Medulla oblongata (tissue), 1 donor: ENCODE measurements at regions not wholly inside any gene's neighbourhood (a gene's known extent, or its start where the extent isn't known, plus 50 kb on each side); places are given as distances from the start of the nearest gene placed in this dataset.

Experiments used
- DNase-seq: peaks from one replicate; pipeline ENCODE4 v3.0.0-alpha.2; 2015; ENCODE audit errors: extremely low spot score

- no peak for DNase-seq
Observed at GRCh38 chr2:203789618-203790017, 78.0 kb upstream of the CTLA4 start.

DNA sequence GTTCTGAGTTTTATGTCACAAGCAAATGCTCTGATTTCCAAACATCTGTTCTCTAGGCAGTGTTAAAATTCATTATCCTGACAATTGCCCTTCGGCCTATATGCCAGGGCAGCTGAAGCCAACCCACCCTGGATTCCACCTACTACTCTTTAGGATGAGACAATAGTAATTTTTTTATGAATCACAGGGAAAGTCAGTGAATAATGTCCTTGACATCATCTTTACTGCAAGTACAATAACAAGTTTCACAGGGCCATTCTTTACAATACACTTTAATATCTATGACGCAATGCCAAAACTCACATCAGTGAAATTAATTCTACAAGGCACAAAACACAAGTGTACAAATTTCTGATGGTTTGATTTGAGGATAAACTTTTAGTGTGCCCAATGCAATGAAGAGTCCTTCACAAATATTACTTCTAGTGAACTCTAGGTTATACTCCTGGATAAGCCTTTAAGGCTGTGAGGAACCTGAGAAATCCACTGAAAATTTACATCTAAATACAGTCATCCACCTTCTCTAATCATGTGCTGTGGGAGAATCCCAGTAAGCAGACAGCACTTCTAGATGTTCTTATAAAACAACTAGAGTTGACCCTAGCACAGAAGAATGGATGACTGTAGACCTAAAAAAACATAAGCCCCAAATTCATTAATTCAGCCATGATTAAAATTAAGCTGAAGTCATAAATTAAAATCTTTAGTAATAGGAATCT, 77.3 kb upstream of the CTLA4 start:
- DNase-seq = no peak

- no peak for DNase-seq
Observed at GRCh38 chr2:203796248-203797010, 71.1 kb upstream of the CTLA4 start.

DNA sequence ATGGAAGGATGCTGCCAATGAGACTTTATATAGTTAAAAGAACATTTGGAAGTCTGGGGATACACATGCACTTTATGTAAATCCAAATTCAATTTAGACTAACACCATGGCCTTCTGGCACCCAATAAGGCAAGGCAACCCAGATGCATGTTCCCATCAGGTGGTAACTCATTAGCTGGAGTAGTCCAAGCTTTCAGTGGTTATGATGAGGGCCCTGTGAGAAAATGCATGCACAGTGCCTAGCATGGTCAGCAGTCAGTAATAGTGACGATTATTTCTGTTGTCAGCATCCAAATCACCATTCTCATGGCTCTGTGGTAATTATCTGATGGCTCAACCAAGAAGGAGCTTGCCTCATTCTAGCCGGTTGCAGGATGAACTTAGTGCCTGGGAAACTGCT, 70.3 kb upstream of the CTLA4 start:
- no peak for DNase-seq

DNA sequence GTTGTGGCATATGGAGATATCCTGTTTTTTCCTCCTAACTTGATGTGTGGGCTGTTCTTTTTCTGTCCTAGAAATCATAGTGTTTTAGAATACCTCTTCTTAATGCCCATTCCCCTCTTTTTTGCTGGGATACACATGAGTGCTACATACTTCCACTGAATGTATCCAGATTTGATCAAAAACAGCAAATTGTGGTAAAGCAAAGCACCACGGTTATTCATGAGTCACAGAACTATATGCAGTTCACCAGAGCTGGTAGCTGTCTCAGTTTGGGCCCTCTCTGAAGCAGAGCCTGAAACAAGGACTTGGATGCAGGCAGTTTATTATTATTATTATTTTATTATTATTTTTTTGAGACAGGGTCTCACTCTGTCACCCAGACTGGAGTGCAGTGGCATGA, 69.9 kb upstream of the CTLA4 start:
- DNase-seq = no peak

- DNase-seq = no peak
Observed at GRCh38 chr2:203798296-203799087, 69.1 kb upstream of the CTLA4 start.

- no peak for DNase-seq
Observed at GRCh38 chr2:203799908-203800307, 67.7 kb upstream of the CTLA4 start.

- no peak for DNase-seq
Observed at GRCh38 chr2:203800783-203801182, 66.8 kb upstream of the CTLA4 start.

DNA sequence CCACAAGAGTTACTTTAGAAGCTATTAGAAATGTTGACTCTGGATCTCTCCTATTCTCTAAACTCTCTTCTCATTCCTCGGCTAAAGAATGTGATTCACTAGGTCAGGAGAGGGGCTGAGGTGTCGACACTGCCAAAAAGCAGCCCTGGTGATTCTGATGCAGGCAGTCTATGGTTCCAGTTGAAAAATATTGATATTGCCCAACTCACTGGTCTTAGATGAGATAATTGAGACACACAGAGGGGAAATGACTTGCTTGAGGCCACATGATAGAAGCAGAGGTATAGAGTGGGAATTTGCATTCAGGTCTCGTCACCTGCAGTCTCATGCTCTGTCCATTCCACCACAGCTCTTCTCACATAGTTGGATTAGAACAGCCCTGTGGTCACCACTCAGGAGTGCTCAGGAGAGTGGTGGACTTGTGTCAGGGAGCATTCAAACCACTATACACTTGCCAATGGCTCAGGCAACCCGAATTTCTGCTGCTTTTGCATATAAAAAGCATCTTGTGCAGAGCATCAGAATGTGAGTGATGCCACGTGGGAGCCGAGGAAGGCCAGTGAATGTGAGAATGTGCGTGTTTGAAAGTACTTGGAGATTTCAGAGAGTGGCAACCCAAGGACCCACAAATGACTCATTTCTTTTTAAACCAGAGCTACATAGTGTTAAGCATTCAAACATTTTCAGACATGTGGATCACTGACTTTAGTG, 65.1 kb upstream of the CTLA4 start:
- DNase-seq = no peak

DNA sequence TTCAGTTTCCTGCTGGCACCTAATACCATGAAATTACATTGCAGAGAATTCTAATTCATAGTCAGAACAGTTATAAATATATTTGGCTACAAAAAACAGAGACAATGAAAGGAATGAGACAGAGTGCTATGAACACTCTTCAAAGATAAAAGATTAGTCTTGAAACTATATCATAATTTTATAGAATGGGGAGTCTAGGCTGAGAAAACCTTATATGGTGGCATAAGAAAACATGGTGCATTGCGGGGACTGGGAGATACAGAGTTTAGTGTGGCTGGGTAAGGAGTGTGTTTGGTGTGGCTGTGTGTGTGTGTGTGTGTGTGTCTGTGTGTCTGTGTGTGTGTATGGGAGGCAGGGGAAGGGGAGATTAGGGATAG, 64.5 kb upstream of the CTLA4 start:
- no peak for DNase-seq

DNA sequence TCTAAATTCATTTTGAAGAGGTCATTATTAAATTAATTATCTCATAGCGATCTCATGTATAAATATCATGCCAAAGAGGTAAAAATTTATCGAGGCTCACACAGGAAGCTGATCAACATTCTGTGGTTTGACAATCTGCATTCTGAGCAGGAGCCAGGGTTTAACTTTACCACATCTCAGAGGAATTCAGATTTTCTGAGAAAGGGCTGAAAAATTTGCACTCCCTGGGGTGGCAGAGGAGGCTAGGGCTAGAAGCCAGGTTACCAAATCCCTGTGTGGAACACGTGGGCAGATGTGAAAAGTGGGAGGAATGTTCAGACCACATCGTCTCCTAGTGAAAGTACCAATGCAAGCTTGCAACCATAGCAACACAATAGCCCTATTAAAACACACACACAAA, 63.5 kb upstream of the CTLA4 start:
- no peak for DNase-seq

- DNase-seq = no peak
Observed at GRCh38 chr2:203804764-203805485, 62.6 kb upstream of the CTLA4 start.

- DNase-seq = no peak
Observed at GRCh38 chr2:203805486-203805838, 62.1 kb upstream of the CTLA4 start.

DNA sequence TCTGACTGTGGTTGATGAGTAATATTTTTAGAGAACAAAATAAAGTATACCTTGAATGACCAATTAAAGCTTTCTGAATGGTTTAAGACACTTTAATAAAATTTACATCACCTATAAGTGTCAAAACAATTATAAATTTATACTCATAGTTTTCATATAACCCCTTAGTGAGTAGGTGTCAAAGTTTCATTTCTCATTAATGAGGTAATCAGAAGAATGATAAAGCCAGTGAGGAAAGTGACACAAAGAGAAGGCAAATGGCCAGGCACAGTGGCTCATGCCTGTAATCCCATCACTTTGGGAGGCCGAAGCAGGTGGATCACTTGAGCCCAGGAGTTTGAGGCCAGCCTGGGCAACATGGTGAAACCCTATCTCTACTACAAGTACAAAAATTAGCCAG, 60.8 kb upstream of the CTLA4 start:
- DNase-seq = no peak

- peak; percentile 39 for DNase-seq
Observed at GRCh38 chr2:203808046-203808750, 59.4 kb upstream of the CTLA4 start.

- no peak for DNase-seq
Observed at GRCh38 chr2:203809084-203809521, 58.5 kb upstream of the CTLA4 start.

DNA sequence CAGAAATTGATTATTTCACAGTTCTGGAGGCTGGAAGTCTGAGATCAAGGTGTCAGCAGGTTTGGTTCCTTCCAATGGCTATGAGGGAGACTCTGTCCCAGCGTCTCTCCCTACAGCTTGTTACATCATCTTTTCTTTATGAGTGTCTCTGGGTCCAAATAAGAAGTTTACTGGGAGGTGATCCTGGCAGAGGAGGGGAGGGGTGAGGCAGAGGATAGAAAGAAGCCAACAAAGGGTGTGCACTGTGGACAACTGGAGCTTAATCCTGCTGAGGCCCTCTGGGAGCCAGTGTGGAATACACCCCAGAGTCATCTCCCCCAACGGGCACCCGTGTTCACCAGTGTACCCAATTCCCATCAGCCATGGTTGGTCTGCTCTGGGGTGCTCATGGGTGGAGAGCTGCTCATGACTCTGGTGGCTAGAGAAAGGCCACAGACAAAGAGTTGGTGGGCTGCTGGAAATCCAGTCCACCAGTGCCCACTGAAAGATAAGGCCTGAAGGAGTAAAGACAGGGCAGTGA, 57.5 kb upstream of the CTLA4 start:
- DNase-seq = no peak

DNA sequence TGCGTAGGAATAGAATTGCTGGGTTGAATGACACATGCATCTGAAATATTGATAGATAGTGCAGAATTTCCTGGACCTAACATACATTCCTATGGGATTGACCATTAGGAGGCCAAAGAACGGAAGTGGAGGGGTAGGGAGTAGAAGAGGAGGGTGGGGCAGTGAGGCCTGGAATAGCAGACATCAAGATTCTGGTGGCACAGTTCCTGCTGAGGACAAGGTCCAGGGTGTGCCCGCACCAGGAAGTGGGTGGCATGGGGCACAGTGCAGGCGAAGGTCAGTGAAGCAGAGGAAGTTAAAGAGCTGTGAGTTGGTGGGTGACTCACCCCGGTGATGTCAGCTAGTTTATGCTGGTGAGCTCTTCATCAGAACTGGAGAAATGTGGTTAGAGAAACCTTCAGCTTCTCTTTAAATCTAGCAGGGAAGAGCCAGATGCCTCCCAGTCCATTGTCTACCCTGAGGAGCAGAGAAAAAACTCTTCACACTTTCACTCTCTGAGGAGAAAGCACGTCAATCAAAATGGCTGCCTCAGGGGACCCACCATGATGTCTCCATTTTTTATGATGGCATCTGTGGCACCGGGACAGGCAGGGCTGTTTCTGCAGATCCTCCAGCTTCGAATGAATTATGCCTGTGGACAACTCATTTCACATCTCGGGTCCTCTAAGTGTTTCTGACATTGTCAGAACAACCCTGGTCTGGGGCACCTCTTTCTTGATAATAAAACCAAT, 55.9 kb upstream of the CTLA4 start:
- DNase-seq = peak; percentile 42

DNA sequence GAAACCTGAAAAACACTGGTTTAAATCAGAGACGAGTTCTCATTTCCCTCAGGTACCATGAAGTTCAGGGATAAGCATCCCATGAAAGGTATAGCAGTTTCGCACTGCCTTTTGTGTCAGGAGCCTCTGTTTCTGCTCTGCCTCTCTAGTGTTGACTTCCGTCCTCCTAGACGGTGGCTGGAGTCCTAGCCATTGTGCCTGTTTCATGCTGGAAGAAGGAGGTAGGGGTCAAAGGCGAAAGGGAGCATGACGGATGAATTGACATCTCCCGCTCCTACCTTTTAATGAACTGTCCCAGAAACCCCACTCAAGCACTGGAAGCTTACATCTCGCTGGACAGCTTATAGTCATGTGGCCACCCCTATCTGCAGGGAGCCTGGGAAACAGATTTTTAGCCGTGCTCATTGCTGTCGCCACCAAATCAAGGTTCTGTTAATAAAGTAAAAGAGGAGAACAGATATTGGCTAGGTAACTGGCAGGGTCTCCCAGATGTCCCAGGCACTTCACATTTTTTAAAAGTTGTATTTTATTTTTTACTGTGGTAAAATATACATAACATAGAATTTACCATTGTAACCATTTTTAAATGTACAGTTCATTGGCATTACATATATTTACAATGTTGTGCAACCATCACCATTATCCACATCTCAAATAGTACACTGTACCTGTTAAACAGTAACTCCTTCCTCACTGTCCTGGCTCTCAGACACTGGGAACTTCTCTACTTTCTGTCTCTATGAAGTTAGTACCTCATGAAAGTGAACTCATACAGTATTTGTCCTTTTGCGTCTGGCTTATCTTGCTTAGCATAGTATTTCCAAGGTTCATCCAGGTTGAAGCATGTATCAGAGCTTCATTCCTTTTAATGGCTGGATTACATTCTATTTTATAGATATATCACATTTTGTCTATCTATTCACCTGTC, 55.0 kb upstream of the CTLA4 start:
- DNase-seq = no peak
